Right kidney (tissue), 1 donor: ENCODE measurements at regions not wholly inside any gene's neighbourhood (a gene's known extent, or its start where the extent isn't known, plus 50 kb on each side); places are given as distances from the start of the nearest gene placed in this dataset.
"Not testable (repeated sequence)": the region's sequence is repeated elsewhere in the genome, so short reads cannot be mapped to it uniquely, and the experiment has no call there.

ENCODE experiments used
- DNase-seq: peaks from one replicate; pipeline ENCODE4 v3.0.0-alpha.2; 2016

DNA sequence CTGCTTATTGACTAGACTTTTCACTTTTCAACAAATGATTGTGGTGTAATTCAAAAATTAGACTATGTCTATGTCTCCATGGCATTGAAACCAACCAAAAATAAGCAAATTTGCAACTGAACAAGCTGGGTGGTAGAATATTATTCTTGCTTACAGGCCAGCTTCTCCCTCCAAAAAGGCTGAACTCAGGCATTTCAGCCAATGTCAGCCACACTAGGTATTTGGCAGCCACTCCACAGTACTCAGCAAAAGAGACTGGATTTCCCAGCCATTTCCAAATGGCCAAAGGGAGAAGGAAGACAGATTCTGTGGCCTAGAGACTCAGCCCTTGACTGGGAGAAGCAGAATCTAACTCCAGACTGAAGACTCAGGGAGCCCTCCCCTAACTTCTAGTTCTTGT, 121.8 kb upstream of the IRX5 start:
- DNase-seq: no peak

DNA sequence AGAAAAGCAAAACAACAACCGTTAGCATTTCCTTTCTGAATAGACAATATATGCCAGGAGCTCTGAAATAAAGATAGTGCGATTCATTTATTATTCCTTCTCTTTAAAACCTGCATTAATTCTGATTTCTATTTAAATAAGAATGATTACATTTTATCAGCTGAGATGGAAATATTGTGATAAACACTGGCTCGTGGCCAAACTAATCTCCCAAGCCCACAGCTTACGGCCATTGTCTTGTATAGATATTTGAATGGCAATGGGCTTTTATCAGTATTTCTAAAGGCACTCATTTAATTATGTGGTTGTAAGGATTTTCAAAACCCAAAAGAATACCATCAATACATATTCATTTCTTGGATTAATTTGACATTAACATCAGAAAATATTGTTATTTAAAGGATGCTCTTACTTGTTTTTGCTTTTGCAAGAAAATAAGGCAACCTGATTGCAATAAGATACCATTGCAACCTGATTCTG, 123.7 kb upstream of the IRX5 start:
- no peak for DNase-seq

DNA sequence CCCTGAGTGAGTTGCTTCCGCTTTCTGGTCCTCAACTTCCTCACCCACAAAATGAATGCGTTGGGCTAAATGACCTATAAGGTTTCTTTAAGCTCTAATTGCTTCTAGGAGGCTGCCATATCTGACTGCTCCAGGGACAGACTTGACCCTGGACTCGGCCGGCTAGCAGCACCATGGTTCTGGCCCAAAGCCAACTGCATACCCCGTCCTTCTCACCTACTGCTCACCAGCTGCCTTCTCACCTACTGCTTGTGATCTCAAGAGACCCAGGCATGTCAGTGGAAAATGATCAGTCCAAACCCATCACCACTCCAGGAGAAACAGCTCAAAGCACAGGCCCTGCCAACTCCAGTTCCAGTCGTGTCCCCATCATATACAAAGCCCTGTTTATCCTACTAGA, 124.3 kb upstream of the IRX5 start:
- DNase-seq: no peak

DNA sequence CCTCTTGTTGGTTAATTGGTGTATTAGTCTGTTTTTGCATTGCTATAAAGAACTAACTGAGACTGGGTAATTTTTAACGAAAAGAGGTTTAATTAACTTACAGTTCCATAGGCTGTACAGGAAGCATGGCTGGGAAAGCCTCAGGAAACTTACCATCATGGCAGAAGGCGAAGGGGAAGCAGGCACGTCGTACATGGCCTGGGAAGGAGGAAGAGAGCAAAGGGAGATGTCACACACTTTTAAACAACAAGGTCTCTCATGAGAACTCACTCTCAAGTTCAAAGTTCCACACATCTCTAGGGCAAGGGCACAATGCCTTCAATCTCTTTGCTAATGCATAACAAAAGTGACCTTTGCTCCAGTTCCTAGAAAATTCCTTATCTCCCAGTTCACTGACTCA, 125.0 kb upstream of the IRX5 start:
- no peak for DNase-seq

DNA sequence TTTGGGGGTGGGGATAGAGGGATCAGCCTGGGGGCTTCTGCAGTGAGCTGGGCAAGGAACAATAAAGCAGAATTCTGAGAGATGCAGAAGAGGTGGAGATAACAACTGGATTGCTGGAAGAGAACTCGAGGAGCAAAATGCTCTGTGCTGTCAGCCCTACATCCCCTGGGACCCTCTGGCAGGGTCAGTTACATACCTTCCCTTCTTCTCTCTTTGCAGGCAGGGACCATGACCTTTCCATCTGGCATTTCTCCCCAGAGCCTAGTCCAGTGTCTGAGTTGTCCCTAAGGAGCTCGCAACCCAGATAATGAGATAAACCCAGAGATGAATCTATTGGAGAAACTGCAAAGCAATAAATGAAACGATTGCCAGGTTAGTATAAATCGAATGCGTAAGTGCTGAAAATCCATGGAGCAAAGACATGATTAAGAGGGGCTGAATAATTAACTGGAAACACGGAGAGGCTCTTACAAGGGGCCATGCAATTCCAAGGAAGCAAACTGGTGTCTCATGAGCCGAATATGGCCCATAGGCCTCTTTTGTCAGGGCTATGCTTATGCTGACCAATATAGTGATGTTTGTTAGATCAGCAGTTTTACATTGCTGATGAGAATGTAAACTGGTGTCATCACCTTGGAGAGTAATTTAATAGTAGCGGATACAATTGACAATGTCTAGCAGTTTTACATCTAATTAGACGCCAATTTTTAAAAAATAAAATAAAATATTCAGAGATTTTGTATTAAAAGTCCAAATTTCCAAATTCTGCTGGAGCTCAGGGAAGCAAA, 129.4 kb upstream of the IRX5 start:
- no peak for DNase-seq

DNA sequence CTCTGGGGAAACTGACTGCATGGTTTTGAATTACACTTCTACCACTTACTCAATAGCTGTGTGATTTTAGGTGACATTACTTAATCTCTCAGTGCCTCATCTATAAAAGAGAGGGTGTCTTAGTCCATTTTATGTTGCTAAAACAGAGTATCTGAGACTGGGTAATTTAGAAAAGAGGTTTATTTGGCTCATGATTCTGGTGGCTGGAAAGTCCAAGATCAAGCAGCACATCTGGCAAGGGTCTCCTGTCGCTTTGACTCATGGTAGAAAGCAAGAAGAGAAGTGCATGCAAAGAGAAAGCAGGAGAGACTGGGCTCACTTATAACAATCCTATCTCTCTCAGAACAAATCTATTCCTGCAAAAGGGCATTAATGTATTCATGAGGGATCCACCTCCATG, 132.4 kb upstream of the IRX5 start:
- no peak for DNase-seq

DNA sequence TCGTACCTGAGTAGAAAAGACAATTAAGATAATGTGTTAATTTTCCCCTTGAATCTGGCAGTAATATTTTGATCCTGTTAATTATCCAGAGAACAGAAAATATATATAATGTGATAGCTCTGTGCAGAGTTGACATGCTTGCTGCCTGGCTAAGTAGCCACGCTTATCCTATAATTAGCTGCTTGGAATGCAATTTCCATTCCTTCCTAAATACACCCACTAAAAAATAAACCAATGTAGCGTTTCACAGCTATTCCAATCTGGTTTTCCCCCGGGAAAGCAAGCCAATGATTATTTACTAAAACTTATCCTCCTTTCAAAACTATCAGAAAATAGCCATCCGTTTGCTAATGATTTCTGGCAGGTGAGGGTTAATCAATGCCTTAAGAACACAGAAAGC, 134.5 kb upstream of the IRX5 start:
- DNase-seq: no peak

DNA sequence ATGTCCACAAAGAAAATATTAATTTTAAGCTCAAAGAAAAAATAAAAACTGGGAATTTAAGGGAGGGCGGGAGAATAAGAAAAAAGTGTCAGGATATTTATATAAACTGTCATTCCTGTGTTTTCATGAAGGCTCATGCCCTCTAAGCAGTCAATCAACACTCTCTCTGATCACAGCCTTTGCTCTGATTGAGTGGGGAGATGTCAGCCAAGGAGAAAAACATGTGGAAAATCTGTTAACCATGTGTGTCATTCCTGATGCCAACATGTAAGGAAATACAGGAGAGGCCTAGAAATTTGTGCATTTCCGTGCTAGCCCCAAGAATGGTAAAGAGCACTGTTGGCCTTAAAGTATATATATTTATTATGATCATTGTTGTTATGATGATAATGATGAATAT, 137.9 kb upstream of the IRX5 start:
- DNase-seq: no peak

DNA sequence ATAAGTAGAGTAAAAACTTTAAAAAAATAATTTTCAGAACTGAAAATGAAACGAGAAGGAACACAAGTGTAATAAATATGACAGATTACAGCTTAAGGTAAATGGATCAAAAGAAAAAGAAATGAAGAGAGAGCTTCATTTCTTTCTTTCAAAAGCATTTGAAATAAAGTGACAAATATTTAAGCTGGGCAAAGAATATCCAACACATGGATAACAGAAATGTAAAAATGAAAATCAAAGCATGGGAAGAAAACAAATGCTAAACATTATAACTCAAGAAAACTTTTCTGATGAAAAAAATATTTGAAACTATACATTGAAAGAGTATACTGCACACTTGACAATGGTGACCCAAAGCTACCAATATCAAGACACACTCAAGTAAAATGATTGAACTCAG, 143.6 kb upstream of the IRX5 start:
- no peak for DNase-seq

DNA sequence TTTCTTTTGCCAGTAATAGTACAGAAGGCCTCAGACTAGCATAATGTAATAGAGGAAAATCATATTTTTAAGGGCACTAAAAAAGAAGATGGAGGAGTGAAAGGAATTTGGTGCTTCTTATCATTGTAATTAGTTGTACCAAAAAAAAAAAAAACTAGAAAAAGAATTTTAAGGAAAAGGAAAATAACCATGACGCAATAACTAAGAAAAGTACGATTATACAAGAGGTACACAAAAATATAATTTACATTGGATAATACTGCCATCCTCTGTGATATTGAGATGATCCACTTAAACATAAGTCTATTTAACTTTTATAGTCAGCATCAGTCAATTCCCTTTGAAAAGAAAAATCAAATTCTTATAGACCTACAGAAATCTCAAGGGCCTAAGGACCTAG, 146.7 kb upstream of the IRX5 start:
- DNase-seq: no peak

DNA sequence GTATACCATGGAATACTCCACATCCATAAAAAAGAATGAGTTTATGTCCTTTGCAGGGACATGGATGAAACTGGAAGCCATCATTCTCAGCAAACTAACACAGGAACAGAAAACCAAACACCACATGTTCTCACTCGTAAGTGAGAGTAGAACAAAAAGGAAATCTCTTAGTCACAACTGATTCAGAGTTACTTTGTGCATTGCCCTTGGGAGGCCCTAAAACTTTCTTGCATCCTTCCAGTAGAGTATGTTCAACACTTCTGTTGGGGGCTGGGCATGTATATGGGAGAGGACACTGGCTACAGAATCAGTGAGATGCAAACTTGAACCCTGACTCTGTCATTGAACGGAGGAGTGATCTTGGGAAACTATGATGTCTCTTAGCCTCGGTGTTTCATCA, 147.4 kb upstream of the IRX5 start:
- DNase-seq: no peak

DNA sequence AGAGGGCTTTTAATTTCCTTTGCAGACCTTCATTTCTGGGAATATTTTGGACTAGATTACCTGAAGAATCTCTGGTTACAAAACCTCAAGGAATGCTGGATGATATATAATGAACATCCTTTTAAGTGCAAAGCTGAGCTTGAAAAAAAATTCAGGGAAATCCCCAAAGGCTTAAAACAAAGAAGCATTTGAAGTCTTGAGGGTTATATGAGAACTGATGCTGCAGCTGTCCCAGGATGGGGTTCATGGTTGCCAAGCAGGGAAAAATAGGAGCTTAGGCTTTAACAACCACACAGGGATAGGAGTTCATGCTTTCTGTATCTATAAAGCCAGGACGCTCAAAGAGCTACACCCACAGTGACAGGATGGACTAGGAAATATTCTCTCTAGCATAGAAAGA, 150.4 kb upstream of the IRX5 start:
- no peak for DNase-seq

DNA sequence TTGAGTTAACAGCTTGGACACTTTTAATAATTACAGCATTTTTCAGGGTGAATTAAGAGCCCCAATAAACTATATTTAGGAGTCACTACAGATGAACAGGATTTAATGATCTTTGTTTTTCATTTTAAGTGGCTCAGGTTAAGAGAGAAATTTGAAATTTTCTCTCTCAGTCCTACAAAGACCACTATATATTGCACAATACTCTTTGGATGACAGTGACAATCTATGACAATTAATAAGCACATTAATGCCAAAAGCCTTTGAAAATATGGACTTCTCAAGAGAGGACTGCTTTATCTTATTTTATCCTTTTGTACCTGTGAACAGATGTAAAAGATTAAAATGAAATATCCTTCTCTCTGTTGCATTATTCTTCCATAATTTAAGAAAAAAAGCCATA, 151.1 kb upstream of the IRX5 start:
- DNase-seq: no peak

DNA sequence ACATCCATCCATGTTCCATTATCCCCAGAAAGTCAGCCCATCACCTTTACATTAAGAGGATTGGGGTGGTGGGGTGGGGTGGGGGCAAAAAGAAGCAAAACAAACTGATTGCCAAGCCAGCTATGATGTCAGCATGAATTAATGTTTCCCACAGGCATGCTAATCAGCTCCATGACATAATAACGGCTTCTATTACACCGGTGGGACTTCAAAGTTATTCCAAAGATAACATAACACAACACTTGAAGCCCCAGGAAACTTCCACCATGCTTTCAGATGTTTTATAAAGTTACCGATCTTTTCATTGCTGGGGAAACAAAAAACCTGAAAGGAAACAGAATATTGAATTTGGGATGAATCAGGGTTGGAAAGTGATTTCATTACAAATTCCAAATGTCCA, 155.9 kb upstream of the IRX5 start:
- no peak for DNase-seq

DNA sequence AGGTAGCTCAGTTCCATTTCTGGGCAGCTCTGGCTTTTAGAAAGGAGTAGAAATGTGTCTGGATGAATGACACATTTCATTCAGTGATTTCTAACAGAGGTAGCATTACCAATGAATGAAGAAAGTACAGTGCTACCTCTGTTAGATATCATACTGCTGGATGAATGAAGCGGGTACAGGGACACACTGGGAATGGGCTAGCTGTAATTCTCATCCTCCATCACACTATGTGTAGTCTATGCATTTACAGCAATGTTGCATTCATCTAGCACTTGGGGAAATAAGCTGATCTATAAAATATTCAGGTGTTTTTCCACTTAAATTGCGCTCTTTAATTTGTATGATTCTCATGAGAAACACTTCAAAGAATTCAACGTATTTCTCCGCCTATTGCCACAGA, 158.3 kb upstream of the IRX5 start:
- DNase-seq: no peak

DNA sequence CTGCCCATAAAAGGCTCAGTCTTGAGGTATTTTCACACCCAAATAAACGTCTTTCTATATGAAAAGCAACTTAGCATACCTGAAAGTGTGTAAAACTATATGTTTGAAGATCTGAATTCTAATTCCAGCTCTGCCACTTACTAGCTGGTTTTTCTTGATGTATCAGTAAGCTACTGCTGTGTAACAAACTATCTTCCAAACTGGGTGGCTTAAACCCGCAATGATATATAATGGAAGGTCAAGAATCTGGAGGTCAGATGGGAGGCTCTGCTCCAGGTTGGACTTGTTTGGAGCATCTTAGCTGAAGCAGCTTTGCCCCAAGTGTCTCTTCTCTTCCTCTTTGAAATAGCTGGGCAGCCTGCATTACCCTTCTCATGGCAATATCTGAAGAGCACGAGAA, 164.3 kb upstream of the IRX5 start:
- no peak for DNase-seq

DNA sequence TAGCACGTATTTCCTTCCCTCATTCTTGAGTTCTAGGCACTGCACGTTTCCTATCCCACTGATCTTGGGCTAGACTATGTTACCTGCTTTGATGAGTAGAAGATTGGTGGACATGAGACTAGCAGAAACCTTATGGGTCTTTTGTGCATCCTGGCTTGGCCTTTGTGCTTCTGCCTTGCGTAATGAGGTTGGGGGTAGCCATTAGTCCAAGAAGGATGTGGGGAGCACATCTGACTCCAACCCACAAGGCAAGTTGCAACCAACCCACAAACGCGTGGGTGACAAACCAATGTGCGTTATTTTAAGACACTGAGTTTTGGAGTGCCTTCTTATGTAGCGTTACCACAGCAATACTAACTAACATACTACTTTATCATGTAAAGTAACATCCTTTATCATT, 180.4 kb upstream of the IRX5 start:
- no peak for DNase-seq

DNA sequence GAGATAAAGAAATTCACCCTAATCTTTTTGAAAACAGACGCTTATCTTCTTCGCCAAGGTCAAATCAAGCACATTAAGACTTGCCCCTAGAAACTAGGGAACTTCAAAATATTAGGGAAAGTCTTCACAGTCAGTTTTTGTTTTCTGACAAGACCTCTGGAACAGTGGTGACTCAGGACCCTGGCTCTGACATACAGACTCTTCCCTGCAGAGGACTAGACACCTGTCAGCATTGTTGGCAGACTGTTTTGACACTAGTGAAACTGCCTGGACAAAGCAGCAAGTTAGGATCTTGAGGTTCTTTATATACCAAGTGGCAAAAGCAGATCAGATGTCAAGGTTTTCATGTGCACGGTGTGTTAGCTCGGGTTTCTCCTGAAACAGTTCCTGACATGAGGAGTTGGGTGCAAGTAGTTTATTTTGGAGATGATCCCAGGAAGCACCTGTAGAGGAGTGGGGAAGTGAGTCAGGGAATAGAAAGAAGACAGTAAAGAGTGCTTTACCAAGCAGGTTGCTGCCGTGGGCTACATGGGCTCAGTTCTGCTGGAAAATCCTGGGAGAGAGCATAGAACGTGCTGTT, 182.0 kb upstream of the IRX5 start:
- DNase-seq: no peak

DNA sequence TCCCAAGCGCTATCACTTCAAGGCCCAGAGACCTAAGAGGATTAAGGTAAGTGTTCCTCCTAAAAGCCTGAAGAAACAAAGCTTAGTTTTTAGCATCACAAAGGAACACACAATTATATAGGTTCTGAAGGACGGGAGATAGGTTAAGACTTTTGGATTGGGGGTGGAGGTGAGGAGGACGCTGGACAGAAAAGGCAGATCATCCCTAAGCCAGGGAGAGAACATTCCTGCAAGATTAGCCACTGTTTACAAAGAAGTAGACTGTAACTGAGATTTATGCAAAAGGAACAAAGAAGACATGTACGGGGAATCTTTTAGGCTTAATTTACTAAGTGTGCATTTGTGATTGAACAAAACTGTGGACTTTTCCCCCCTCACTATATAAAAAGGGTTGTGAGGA, 184.1 kb upstream of the IRX5 start:
- no peak for DNase-seq

DNA sequence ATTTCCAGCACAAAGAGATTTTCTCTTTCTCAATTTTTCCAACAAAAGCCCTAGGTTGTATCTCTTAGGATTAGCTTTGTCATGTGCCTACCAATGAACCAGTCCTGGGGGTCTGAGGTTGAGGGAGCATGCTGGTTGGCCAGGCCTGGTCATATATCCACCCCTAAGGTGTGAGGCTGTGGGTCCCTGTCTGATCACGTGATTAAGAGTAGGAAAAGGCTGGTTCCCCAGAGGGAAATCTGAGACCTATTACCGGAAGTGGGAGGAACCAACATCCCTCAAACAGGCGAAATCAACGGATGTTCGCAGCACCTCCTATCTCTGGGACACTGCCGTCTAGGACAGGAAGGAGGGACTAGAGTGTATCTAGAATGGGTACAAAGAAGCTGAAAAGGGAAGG, 185.7 kb upstream of the IRX5 start:
- no peak for DNase-seq

DNA sequence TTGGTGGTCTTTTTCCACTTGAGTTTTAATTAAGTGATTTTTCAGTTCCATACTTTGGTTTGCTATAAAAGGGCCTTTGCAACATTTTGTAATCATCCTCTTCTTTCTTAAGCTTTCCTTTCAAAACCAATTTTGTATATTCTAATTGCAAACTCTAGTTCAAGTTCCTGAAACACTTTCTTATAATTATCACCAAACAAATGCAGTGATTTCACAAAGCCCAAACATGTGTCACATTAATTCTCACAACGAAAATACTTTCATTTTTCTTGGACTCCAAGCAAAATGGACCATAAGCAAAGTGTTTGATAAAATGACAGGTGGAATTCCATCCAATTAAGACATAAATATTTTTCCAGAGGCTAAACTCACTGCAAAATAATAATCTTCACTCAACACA, 188.2 kb upstream of the IRX5 start:
- DNase-seq: no peak

DNA sequence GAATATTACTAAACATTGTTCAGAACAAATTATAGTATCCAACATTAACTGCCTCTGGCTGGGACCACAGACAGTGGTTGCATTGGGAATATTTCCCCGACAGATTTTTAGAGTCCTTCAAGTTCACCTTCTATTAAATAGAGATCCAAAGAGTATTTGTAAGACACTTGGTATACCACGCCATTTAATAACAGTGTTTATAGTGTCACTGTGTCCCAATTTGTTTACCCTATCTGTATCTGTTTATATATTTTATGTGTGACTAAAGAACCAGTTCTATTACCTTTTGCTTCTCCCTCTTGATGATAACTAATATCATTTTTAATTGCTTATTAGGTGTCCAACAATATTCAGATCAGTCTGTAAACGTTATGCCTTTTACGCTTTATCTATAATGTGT, 191.3 kb upstream of the IRX5 start:
- DNase-seq: no peak

DNA sequence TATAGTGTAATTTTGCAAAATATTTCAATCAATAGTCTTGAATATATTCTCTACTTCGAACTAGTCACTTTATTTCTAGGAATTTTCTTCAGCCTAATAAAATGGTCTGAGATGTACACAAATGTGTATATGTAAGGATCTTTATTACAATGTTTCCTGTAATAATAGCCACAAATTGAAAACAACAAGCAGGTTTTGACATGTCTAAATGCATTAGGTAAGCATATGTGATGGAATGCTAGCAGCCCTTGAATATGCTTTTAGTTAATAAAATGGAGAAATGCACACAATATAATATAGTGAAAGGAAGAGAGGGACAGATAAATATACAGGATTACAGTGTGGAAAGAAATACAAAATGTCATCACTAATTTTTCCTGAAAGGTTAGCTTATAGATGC, 196.5 kb upstream of the IRX5 start:
- no peak for DNase-seq

DNA sequence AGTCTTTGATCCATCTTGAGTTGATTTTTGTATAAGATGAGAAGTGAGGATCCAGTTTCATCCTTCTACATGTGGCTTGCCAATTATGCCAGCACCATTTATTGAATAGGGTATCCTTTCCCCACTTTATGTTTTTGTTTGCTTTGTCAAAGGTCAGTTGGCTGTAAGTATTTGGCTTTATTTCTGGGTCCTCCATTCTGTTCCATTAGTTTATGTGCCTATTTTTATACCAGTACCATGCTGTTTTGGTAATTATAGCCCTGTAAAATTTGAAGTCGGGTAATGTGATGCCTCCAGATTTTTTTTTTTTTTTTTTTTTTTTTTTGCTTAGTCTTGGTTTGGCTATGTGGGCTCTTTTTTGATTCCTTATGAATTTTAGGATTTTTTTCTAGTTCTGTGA, 203.0 kb upstream of the IRX5 start:
- DNase-seq: not testable (repeated sequence)
